HG02798 (cell line): ENCODE measurements at regions not wholly inside any gene's neighbourhood (a gene's known extent, or its start where the extent isn't known, plus 50 kb on each side); places are given as distances from the start of the nearest gene placed in this dataset.
"Not testable (repeated sequence)": the region's sequence is repeated elsewhere in the genome, so short reads cannot be mapped to it uniquely, and the experiment has no call there.

Source experiments
- ATAC-seq: cut with Tn5 transposase; IDR thresholded peaks from one replicate; pipeline ENCODE4 v1.9.1; 2021; ENCODE audit warnings: mild to moderate bottlenecking; ENCODE audit not compliant: unreplicated experiment, poor library complexity

GRCh38 chr20:19108155-19108554 lies 104.3 kb upstream of the SLC24A3 start:
- no peak for ATAC-seq

- ATAC-seq: no peak
Measured at GRCh38 chr20:19110285-19110684, 102.2 kb upstream of the SLC24A3 start.

GRCh38 chr20:19110881-19111460 lies 101.5 kb upstream of the SLC24A3 start:
- no peak for ATAC-seq

GRCh38 chr20:19112828-19113227 lies 99.6 kb upstream of the SLC24A3 start:
- no peak for ATAC-seq

GRCh38 chr20:19113343-19113930 lies 99.0 kb upstream of the SLC24A3 start:
- no peak for ATAC-seq

- ATAC-seq: peak; percentile 63
Measured at GRCh38 chr20:19114410-19114809, 98.0 kb upstream of the SLC24A3 start.

- ATAC-seq: no peak
Measured at GRCh38 chr20:19115581-19115980, 96.9 kb upstream of the SLC24A3 start.

- no peak for ATAC-seq
Measured at GRCh38 chr20:19120011-19120410, 92.4 kb upstream of the SLC24A3 start.

GRCh38 chr20:19120569-19120968 lies 91.9 kb upstream of the SLC24A3 start:
- ATAC-seq: no peak

- ATAC-seq: no peak
Measured at GRCh38 chr20:19121463-19121862, 91.0 kb upstream of the SLC24A3 start.

GRCh38 chr20:19121916-19122315 lies 90.5 kb upstream of the SLC24A3 start:
- ATAC-seq: no peak

GRCh38 chr20:19122395-19122794 lies 90.0 kb upstream of the SLC24A3 start:
- no peak for ATAC-seq

GRCh38 chr20:19125508-19125907 lies 86.9 kb upstream of the SLC24A3 start:
- no peak for ATAC-seq

- no peak for ATAC-seq
Measured at GRCh38 chr20:19129306-19129705, 83.1 kb upstream of the SLC24A3 start.

- no peak for ATAC-seq
Measured at GRCh38 chr20:19129976-19130612, 82.3 kb upstream of the SLC24A3 start.

- no peak for ATAC-seq
Measured at GRCh38 chr20:19130613-19130984, 81.8 kb upstream of the SLC24A3 start.

- no peak for ATAC-seq
Measured at GRCh38 chr20:19137641-19138040, 74.8 kb upstream of the SLC24A3 start.

GRCh38 chr20:19138758-19139157 lies 73.7 kb upstream of the SLC24A3 start:
- no peak for ATAC-seq

GRCh38 chr20:19139584-19139983 lies 72.9 kb upstream of the SLC24A3 start:
- not testable (repeated sequence) for ATAC-seq

GRCh38 chr20:19141998-19142397 lies 70.4 kb upstream of the SLC24A3 start:
- no peak for ATAC-seq

GRCh38 chr20:19143890-19144289 lies 68.6 kb upstream of the SLC24A3 start:
- no peak for ATAC-seq

GRCh38 chr20:19161336-19161735 lies 51.1 kb upstream of the SLC24A3 start:
- no peak for ATAC-seq
